HG03571 (cell line): ENCODE measurements at regions not wholly inside any gene's neighbourhood (a gene's known extent, or its start where the extent isn't known, plus 50 kb on each side); places are given as distances from the start of the nearest gene placed in this dataset.

Experiments used
- ATAC-seq: cut with Tn5 transposase; IDR thresholded peaks from one replicate; pipeline ENCODE4 v1.9.1; 2021; ENCODE audit not compliant: unreplicated experiment

GRCh38 chr20:24378661-24379483 is 90.6 kb upstream of the SYNDIG1 start:
- ATAC-seq = no peak

GRCh38 chr20:24376311-24377099 is 92.9 kb upstream of the SYNDIG1 start:
- ATAC-seq = no peak

GRCh38 chr20:24373372-24373771 is 96.1 kb upstream of the SYNDIG1 start:
- ATAC-seq = no peak

GRCh38 chr20:24370911-24371695 is 98.3 kb upstream of the SYNDIG1 start:
- no peak for ATAC-seq

GRCh38 chr20:24370249-24370648 is 99.2 kb upstream of the SYNDIG1 start:
- ATAC-seq = no peak

GRCh38 chr20:24368253-24368652 is 101.2 kb upstream of the SYNDIG1 start:
- no peak for ATAC-seq

- ATAC-seq = no peak
These were observed 103.0 kb upstream of the SYNDIG1 start for GRCh38 chr20:24366336-24367004.

- no peak for ATAC-seq
These were observed 103.8 kb upstream of the SYNDIG1 start for GRCh38 chr20:24365670-24366069.

- ATAC-seq = no peak
These were observed 104.9 kb upstream of the SYNDIG1 start for GRCh38 chr20:24364482-24364881.

GRCh38 chr20:24363031-24363430 is 106.4 kb upstream of the SYNDIG1 start:
- no peak for ATAC-seq

GRCh38 chr20:24362080-24362479 is 107.3 kb upstream of the SYNDIG1 start:
- no peak for ATAC-seq

GRCh38 chr20:24361541-24361940 is 107.9 kb upstream of the SYNDIG1 start:
- no peak for ATAC-seq

- ATAC-seq = no peak
These were observed 108.9 kb upstream of the SYNDIG1 start for GRCh38 chr20:24360531-24360930.

- ATAC-seq = no peak
These were observed 110.0 kb upstream of the SYNDIG1 start for GRCh38 chr20:24359321-24360027.

- ATAC-seq = no peak
These were observed 111.5 kb upstream of the SYNDIG1 start for GRCh38 chr20:24357931-24358330.

GRCh38 chr20:24357177-24357576 is 112.3 kb upstream of the SYNDIG1 start:
- no peak for ATAC-seq

- no peak for ATAC-seq
These were observed 116.2 kb upstream of the SYNDIG1 start for GRCh38 chr20:24353135-24353690.

- ATAC-seq = no peak
These were observed 118.5 kb upstream of the SYNDIG1 start for GRCh38 chr20:24350923-24351368.

- ATAC-seq = no peak
These were observed 127.6 kb upstream of the SYNDIG1 start for GRCh38 chr20:24341781-24342180.

GRCh38 chr20:24340933-24341332 is 128.5 kb upstream of the SYNDIG1 start:
- ATAC-seq = no peak
